Stomach (tissue), 8 donors: ENCODE measurements at regions not wholly inside any gene's neighbourhood (a gene's known extent, or its start where the extent isn't known, plus 50 kb on each side); places are given as distances from the start of the nearest gene placed in this dataset.

Experiments used
- DNase-seq, 2 donors: peaks; one replicate each; pipeline versions ENCODE4 v3.0.0 to v3.0.0-alpha.2; 2013 to 2019
- H3K27ac ChIP-seq, 5 donors: fragments of 200-600 bp in 4 of 5; sonication (generic) in 4 of 5; one replicate each; pipeline ENCODE4 v1.5.1; 2013 to 2019; ENCODE audit warnings: mild to moderate bottlenecking in 1 of 5, moderate library complexity in 1 of 5
- H3K27me3 ChIP-seq, 3 donors: fragments of 200-600 bp; sonication (generic); one replicate each; pipeline ENCODE4 v1.5.1; 2017 to 2019; ENCODE audit warnings: mixed run types in 1 of 3
- H3K36me3 ChIP-seq, 4 donors: fragments of 200-600 bp; sonication (generic); 1 replicate in 3 of 4; 2 replicates in 1 of 4; pipeline ENCODE4 v1.5.1; 2016 to 2019
- H3K4me1 ChIP-seq, 4 donors: fragments of 200-600 bp; sonication (generic); one replicate each; pipeline ENCODE4 v1.5.1; 2016 to 2019
- H3K4me3 ChIP-seq, 4 donors: fragments of 200-600 bp; sonication (generic) in 3 of 4; one replicate each; pipeline ENCODE4 v1.5.1; 2016 to 2019; ENCODE audit warnings: mild to moderate bottlenecking in 1 of 4
- H3K9me3 ChIP-seq, 4 donors: fragments of 200-600 bp; sonication (generic); one replicate each; pipeline ENCODE4 v1.5.1; 2016 to 2019
- CTCF ChIP-seq, 7 experiments: fragments of 450-650 bp in 4 of 7; fragments of 200-600 bp in 3 of 7; sonication (generic) in 3 of 7; IDR thresholded peaks; one replicate each; pipeline ENCODE4 v1.5.1; 2016 to 2019; ENCODE audit warnings: antibody characterized with exemption in 7 of 7, control low read depth in 2 of 7, mild to moderate bottlenecking in 1 of 7
- EP300 ChIP-seq: sonication (generic); formaldehyde crosslinking; IDR thresholded peaks from one replicate; pipeline ENCODE4 v1.6.1; 2017; ENCODE audit warnings: antibody characterized with exemption
- POLR2A ChIP-seq, 4 donors: fragments of 450-650 bp; IDR thresholded peaks; one replicate each; pipeline ENCODE4 v1.6.1; 2016; ENCODE audit warnings: antibody characterized with exemption in 4 of 4, control low read depth in 2 of 4, mild to moderate bottlenecking in 1 of 4, moderate library complexity in 1 of 4
- POLR2AphosphoS5 ChIP-seq, 3 donors: sonication (generic); formaldehyde crosslinking; IDR thresholded peaks; one replicate each; pipeline ENCODE4 v1.6.1; 2016; ENCODE audit warnings: antibody characterized with exemption in 3 of 3
- WGBS, 5 donors: extraction: QIAGEN DNeasy Blood & Tissue Kit in 3 of 5; methylation state at CpG; one replicate each; pipeline versions ENCODE4 v1.1.5 to v1.1.7; 2013 to 2018; 5-methylcytosine and 5-hydroxymethylcytosine counted together
- intact Hi-C: fragments of 100-400 bp; cut with DNase I; formaldehyde crosslinking; loops from one replicate; pipeline ENCODE4 v1.15.1; 2023; ENCODE audit warnings: low total_unique reads
- donor health status: healthy with polysubstance abuse.
- donor health status: Bipolar disorder and iron deficiency.
- donor health status: healthy.

GRCh38 chr10:2714597-2714996 lies 352.8 kb upstream of the PFKP start:
- intact Hi-C loops, result no loop called here
- WGBS, 5 donors, result 70 to 77% (median 75%) methylated on average over 2 of the region's 2 CpGs
- no peaks in the 10 kb centered on the region for H3K4me1 ChIP-seq

GRCh38 chr10:2703953-2704352 lies 363.4 kb upstream of the PFKP start:
- Histone ChIP-seq H3K27me3 (no peaks in the 10 kb centered on the region), H3K4me3 (no peak overlapping the region), H3K9me3 (peaks cover 0 to 8% (median 4%) of the 10 kb centered on the region in 4 donors), H3K27ac (no peak overlapping the region), H3K36me3 (no peaks in the 10 kb centered on the region), H3K4me1 (no peaks in the 10 kb centered on the region)
- DNase-seq, result peak in 1 of 2 donors; percentile 10
- TF ChIP-seq POLR2A (IDR thresholded peaks at IDR 0.05) (no peak), CTCF (IDR thresholded peaks at IDR 0.05) (no peak), POLR2AphosphoS5 (IDR thresholded peaks at IDR 0.05) (no peak)
- WGBS, 5 donors, result 63 to 76% (median 69%) methylated on average over 3 of the region's 3 CpGs
- intact Hi-C loops, result no loop called here

More at GRCh38 chr10:2714597-2714996, 352.8 kb upstream of the PFKP start:
- TF ChIP-seq EP300 (no peak), CTCF (IDR thresholded peaks at IDR 0.05) (no peak)
- Histone ChIP-seq H3K4me3 (no peak overlapping the region), H3K9me3 (peaks cover 0 to 7% (median 4%) of the 10 kb centered on the region in 4 donors), H3K27ac (no peak overlapping the region), H3K27me3 (peaks cover 0 to 6% (median 0%) of the 10 kb centered on the region in 3 donors), H3K36me3 (no peaks in the 10 kb centered on the region)
- no peak for DNase-seq

GRCh38 chr10:2701802-2702201 lies 365.5 kb upstream of the PFKP start:
- no peaks in the 10 kb centered on the region for H3K4me1 ChIP-seq
- H3K27me3 ChIP-seq, result no peaks in the 10 kb centered on the region
- H3K27ac ChIP-seq, result no peak overlapping the region
- no peaks in the 10 kb centered on the region for H3K36me3 ChIP-seq
- no peak for TF ChIP-seq EP300
- TF ChIP-seq POLR2AphosphoS5 (IDR thresholded peaks at IDR 0.05), result no peak
- no peak for TF ChIP-seq CTCF (IDR thresholded peaks at IDR 0.05)
- no peak for TF ChIP-seq POLR2A (IDR thresholded peaks at IDR 0.05)
- no peaks in the 10 kb centered on the region for H3K9me3 ChIP-seq
- intact Hi-C loops, result no loop called here
- WGBS, 5 donors, result 84 to 100% (median 91%) methylated on average over 4 to 11 of the region's 11 CpGs
- no peak overlapping the region for H3K4me3 ChIP-seq
- DNase-seq, result no peak

GRCh38 chr10:2700626-2701305 lies 366.6 kb upstream of the PFKP start:
- intact Hi-C loops, result no loop called here
- H3K9me3 ChIP-seq, result no peaks in the 10 kb centered on the region
- H3K4me1 ChIP-seq, result no peaks in the 10 kb centered on the region
- WGBS, 5 donors, result 75 to 86% (median 82%) methylated on average over 4 to 6 of the region's 6 CpGs
- DNase-seq, result no peak
- TF ChIP-seq POLR2AphosphoS5 (IDR thresholded peaks at IDR 0.05) (no peak), POLR2A (IDR thresholded peaks at IDR 0.05) (no peak), CTCF (IDR thresholded peaks at IDR 0.05) (no peak), EP300 (no peak)
- H3K27ac ChIP-seq, result no peak overlapping the region
- no peak overlapping the region for H3K4me3 ChIP-seq
- H3K27me3 ChIP-seq, result no peaks in the 10 kb centered on the region
- no peaks in the 10 kb centered on the region for H3K36me3 ChIP-seq
